IPS DF 6.9 (cell line): ENCODE measurements at regions not wholly inside any gene's neighbourhood (a gene's known extent, or its start where the extent isn't known, plus 50 kb on each side); places are given as distances from the start of the nearest gene placed in this dataset.

ENCODE experiments used
- DNase-seq: peaks from one replicate; pipeline ENCODE4 v3.0.0-alpha.2; 2013; ENCODE audit warnings: low read depth, low spot score
- H3K27ac ChIP-seq: one replicate; pipeline ENCODE4 v1.5.1; 2013; ENCODE audit warnings: low read length, control low read depth
- H3K27me3 ChIP-seq: 2 replicates; pipeline ENCODE4 v1.6.1; 2013; ENCODE audit warnings: mild to moderate bottlenecking, low read length; ENCODE audit not compliant: control insufficient read depth, insufficient read depth
- H3K36me3 ChIP-seq: 2 replicates; pipeline ENCODE4 v1.6.1; 2013; ENCODE audit warnings: low read length; ENCODE audit not compliant: control insufficient read depth, insufficient read depth
- H3K4me1 ChIP-seq: 2 replicates; pipeline ENCODE4 v1.6.1; 2013; ENCODE audit warnings: low read length; ENCODE audit not compliant: control insufficient read depth, insufficient read depth
- H3K4me3 ChIP-seq: 2 replicates; pipeline ENCODE4 v1.5.1; 2013; ENCODE audit warnings: mild to moderate bottlenecking, low read length
- H3K9me3 ChIP-seq: 2 replicates; pipeline ENCODE4 v1.6.1; 2013; ENCODE audit warnings: low read length, inconsistent platforms; ENCODE audit not compliant: control insufficient read depth, insufficient read depth
- WGBS: extraction: QIAGEN DNeasy Blood & Tissue Kit; methylation state at CpG from one replicate; pipeline ENCODE4 v1.1.7; 2013; ENCODE audit warnings: mixed read lengths, missing lambda C conversion rate; ENCODE audit not compliant: insufficient read length, insufficient coverage; 5-methylcytosine and 5-hydroxymethylcytosine counted together

- no peak overlapping the region for H3K4me3 ChIP-seq
- DNase-seq = no peak
- no peaks in the 10 kb centered on the region for H3K9me3 ChIP-seq
- no peaks in the 10 kb centered on the region for H3K27me3 ChIP-seq
- H3K36me3 ChIP-seq = no peaks in the 10 kb centered on the region
- WGBS = no CpG with 5 or more reads among the region's 10 CpGs
- H3K4me1 ChIP-seq = no peaks in the 10 kb centered on the region
- no peak overlapping the region for H3K27ac ChIP-seq
These were observed 370.2 kb downstream of the CTTN start for GRCh38 chr11:70768346-70769095.

- H3K9me3 ChIP-seq = no peaks in the 10 kb centered on the region
- no peaks in the 10 kb centered on the region for H3K27me3 ChIP-seq
- no CpG with 5 or more reads among the region's 14 CpGs for WGBS
- no peak overlapping the region for H3K4me3 ChIP-seq
- no peaks in the 10 kb centered on the region for H3K4me1 ChIP-seq
- H3K27ac ChIP-seq = no peak overlapping the region
- DNase-seq = no peak
- no peaks in the 10 kb centered on the region for H3K36me3 ChIP-seq
These were observed 370.8 kb downstream of the CTTN start for GRCh38 chr11:70769106-70769505.

- no peaks in the 10 kb centered on the region for H3K27me3 ChIP-seq
- DNase-seq = no peak
- H3K27ac ChIP-seq = no peak overlapping the region
- H3K4me1 ChIP-seq = no peaks in the 10 kb centered on the region
- no CpG with 5 or more reads among the region's 8 CpGs for WGBS
- H3K9me3 ChIP-seq = no peaks in the 10 kb centered on the region
- H3K4me3 ChIP-seq = no peak overlapping the region
- H3K36me3 ChIP-seq = no peaks in the 10 kb centered on the region
These were observed 371.2 kb downstream of the CTTN start for GRCh38 chr11:70769521-70769920.

- Histone ChIP-seq H3K4me1 (no peaks in the 10 kb centered on the region), H3K36me3 (no peaks in the 10 kb centered on the region), H3K27me3 (no peaks in the 10 kb centered on the region), H3K9me3 (no peaks in the 10 kb centered on the region), H3K27ac (no peak overlapping the region), H3K4me3 (no peak overlapping the region)
- no CpG with 5 or more reads among the region's 18 CpGs for WGBS
- no peak for DNase-seq
These were observed 373.0 kb downstream of the CTTN start for GRCh38 chr11:70771099-70771885.

- Histone ChIP-seq H3K36me3 (no peaks in the 10 kb centered on the region), H3K27me3 (no peaks in the 10 kb centered on the region), H3K27ac (no peak overlapping the region), H3K4me3 (no peak overlapping the region), H3K9me3 (no peaks in the 10 kb centered on the region), H3K4me1 (no peaks in the 10 kb centered on the region)
- no CpG with 5 or more reads among the region's 8 CpGs for WGBS
- DNase-seq = no peak
These were observed 374.6 kb downstream of the CTTN start for GRCh38 chr11:70772950-70773349.

- Histone ChIP-seq H3K4me1 (no peaks in the 10 kb centered on the region), H3K27me3 (no peaks in the 10 kb centered on the region), H3K4me3 (no peak overlapping the region), H3K36me3 (no peaks in the 10 kb centered on the region), H3K27ac (no peak overlapping the region), H3K9me3 (no peaks in the 10 kb centered on the region)
- WGBS = no CpG with 5 or more reads among the region's 12 CpGs
- no peak for DNase-seq
These were observed 377.2 kb downstream of the CTTN start for GRCh38 chr11:70775386-70776075.

GRCh38 chr11:70776914-70777532 is 378.7 kb downstream of the CTTN start:
- H3K27ac ChIP-seq = no peak overlapping the region
- no peak for DNase-seq
- no peak overlapping the region for H3K4me3 ChIP-seq
- H3K9me3 ChIP-seq = no peaks in the 10 kb centered on the region
- no peaks in the 10 kb centered on the region for H3K36me3 ChIP-seq
- H3K27me3 ChIP-seq = no peaks in the 10 kb centered on the region
- H3K4me1 ChIP-seq = no peaks in the 10 kb centered on the region

GRCh38 chr11:70778883-70779282 is 380.6 kb downstream of the CTTN start:
- WGBS = no CpG with 5 or more reads among the region's 7 CpGs
- Histone ChIP-seq H3K9me3 (no peaks in the 10 kb centered on the region), H3K27me3 (no peaks in the 10 kb centered on the region), H3K36me3 (no peaks in the 10 kb centered on the region), H3K27ac (no peak overlapping the region), H3K4me3 (no peak overlapping the region), H3K4me1 (no peaks in the 10 kb centered on the region)
- DNase-seq = no peak

- Histone ChIP-seq H3K27me3 (no peaks in the 10 kb centered on the region), H3K4me1 (no peaks in the 10 kb centered on the region), H3K36me3 (no peaks in the 10 kb centered on the region), H3K4me3 (no peak overlapping the region), H3K27ac (no peak overlapping the region), H3K9me3 (no peaks in the 10 kb centered on the region)
- no peak for DNase-seq
- WGBS = no CpG with 5 or more reads among the region's 9 CpGs
These were observed 381.3 kb downstream of the CTTN start for GRCh38 chr11:70779433-70780245.

GRCh38 chr11:70780246-70780535 is 381.9 kb downstream of the CTTN start:
- Histone ChIP-seq H3K36me3 (no peaks in the 10 kb centered on the region), H3K9me3 (no peaks in the 10 kb centered on the region), H3K27me3 (no peaks in the 10 kb centered on the region), H3K4me3 (no peak overlapping the region), H3K4me1 (no peaks in the 10 kb centered on the region), H3K27ac (no peak overlapping the region)
- no CpG with 5 or more reads among the region's 1 CpG for WGBS
- DNase-seq = no peak
